GM12878 (cell line): ENCODE measurements at regions not wholly inside any gene's neighbourhood (a gene's known extent, or its start where the extent isn't known, plus 50 kb on each side); places are given as distances from the start of the nearest gene placed in this dataset.

Source experiments
- ATAC-seq: fragments of 200-7000 bp; cut with Tn5 transposase; 3 replicates; pipeline ENCODE4 v1.9.1; 2020; ENCODE audit warnings: mild to moderate bottlenecking, moderate library complexity
- BruUV-seq: library from RNA; stranded (reverse); fragments of 400-500 nt; replicated peaks from 2 replicates; lab custom pipeline; 2021; lab: Mats Ljungman, UMichigan
- CTCF ChIA-PET: fragments of 300-600 bp; sonication (Branson Sonifier 250); formaldehyde crosslinking; extraction: SDS; loops from one replicate; lab custom pipeline; 2021; ENCODE audit warnings: inconsistent platforms; lab: Yijun Ruan, JAX
- POLR2A ChIA-PET: fragments of 350-600 bp; formaldehyde crosslinking; extraction: SDS; loops from one replicate; lab custom pipeline; 2021; ENCODE audit warnings: inconsistent platforms; lab: Charles Lee
- RAD21 ChIA-PET: fragments of 300-600 bp; sonication (Branson Sonifier 250); formaldehyde crosslinking; loops from one replicate; lab custom pipeline; 2023; ENCODE audit warnings: antibody characterized with exemption; ENCODE audit not compliant: unreplicated experiment; lab: Charles Lee
- SMC1A ChIA-PET: fragments of 300-600 bp; sonication (Branson Sonifier 250); formaldehyde crosslinking; loops from one replicate; lab custom pipeline; 2023; ENCODE audit not compliant: unreplicated experiment, uncharacterized antibody; lab: Charles Lee
- DNase-seq: peaks from one replicate; pipeline ENCODE4 v3.0.0-alpha.2; 2011; ENCODE audit warnings: low read depth, low spot score
- FAIRE-seq: peaks from 3 replicates; lab custom pipeline; 2011; peaks lifted over from hg19 to GRCh38; lab: Jason Lieb, UNC
- H2AFZ ChIP-seq: 2 replicates; pipeline ENCODE4 v1.6.0; 2011; ENCODE audit warnings: low read depth, low read length, control low read depth; ENCODE audit not compliant: control insufficient read depth
- H3K27ac ChIP-seq: 2 replicates; pipeline ENCODE4 v1.5.1; 2011; ENCODE audit warnings: control low read depth; ENCODE audit not compliant: control insufficient read depth, insufficient read depth
- H3K27me3 ChIP-seq, 2 experiments: replicated peaks in 1 of 2; 2 replicates each; pipeline versions ENCODE4 v1.6.0 to v1.6.1; 2011; ENCODE audit warnings: low read length in 1 of 2; ENCODE audit not compliant: control insufficient read depth in 2 of 2, insufficient read depth in 2 of 2
- H3K36me3 ChIP-seq, 2 experiments: 2 replicates each; pipeline ENCODE4 v1.5.1; 2011; ENCODE audit warnings: low read length in 1 of 2; ENCODE audit not compliant: control insufficient read depth in 2 of 2, insufficient read depth in 2 of 2
- H3K4me1 ChIP-seq: 2 replicates; pipeline ENCODE4 v1.6.1; 2011; ENCODE audit warnings: mild to moderate bottlenecking, low read length, moderate library complexity, mixed read lengths; ENCODE audit not compliant: control insufficient read depth, insufficient read depth
- H3K4me2 ChIP-seq: 2 replicates; pipeline ENCODE4 v1.6.0; 2011; ENCODE audit warnings: control low read depth; ENCODE audit not compliant: control insufficient read depth, insufficient read depth
- H3K4me3 ChIP-seq: fragments of 200-600 bp; sonication (generic); 2 replicates; pipeline ENCODE4 v1.5.1; 2016
- H3K79me2 ChIP-seq: 2 replicates; pipeline ENCODE4 v1.6.0; 2011; ENCODE audit warnings: low read length; ENCODE audit not compliant: control insufficient read depth, insufficient read depth
- H3K9ac ChIP-seq: 2 replicates; pipeline ENCODE4 v1.8.0; 2011; ENCODE audit warnings: low read length, control low read depth, mixed read lengths; ENCODE audit not compliant: control insufficient read depth, insufficient read depth
- H3K9me3 ChIP-seq: replicated peaks from 3 replicates; pipeline ENCODE4 v1.5.1; 2011; ENCODE audit warnings: mild to moderate bottlenecking, low read length; ENCODE audit not compliant: control insufficient read depth, insufficient read depth
- H4K20me1 ChIP-seq: 2 replicates; pipeline ENCODE4 v1.6.0; 2011; ENCODE audit not compliant: control insufficient read depth, insufficient read depth
- CBX3 ChIP-seq: fragments of 200-600 bp; sonication (generic); IDR thresholded peaks from 2 replicates; pipeline ENCODE4 v1.6.1; 2016; ENCODE audit warnings: low read depth, borderline replicate concordance
- EED ChIP-seq: sonication (generic); IDR thresholded peaks from 2 replicates; pipeline ENCODE4 v1.6.1; 2016; ENCODE audit warnings: antibody characterized with exemption, low read depth
- MYC ChIP-seq: IDR thresholded peaks from 2 replicates; pipeline ENCODE4 v1.6.1; 2011; ENCODE audit warnings: mild to moderate bottlenecking, low read length, moderate library complexity, inconsistent platforms; ENCODE audit not compliant: insufficient read depth, insufficient replicate concordance, insufficient read length, severe bottlenecking
- PAX5 ChIP-seq: IDR thresholded peaks from 2 replicates; pipeline ENCODE4 v1.6.1; 2011; ENCODE audit warnings: low read depth, low read length, borderline replicate concordance
- RAD21 ChIP-seq: IDR thresholded peaks from 2 replicates; pipeline ENCODE4 v1.6.1; 2011; ENCODE audit warnings: mild to moderate bottlenecking, low read depth, low read length, moderate library complexity; ENCODE audit not compliant: insufficient read depth
- RUNX3 ChIP-seq: IDR thresholded peaks from 2 replicates; pipeline ENCODE4 v1.6.1; 2012; ENCODE audit warnings: low read length, inconsistent platforms
- SRF ChIP-seq, 2 experiments: IDR thresholded peaks; 2 replicates each; pipeline ENCODE4 v1.6.1; 2011; ENCODE audit warnings: low read depth in 2 of 2, low read length in 2 of 2, mild to moderate bottlenecking in 1 of 2, moderate library complexity in 1 of 2
- ZNF384 ChIP-seq: IDR thresholded peaks from 2 replicates; pipeline ENCODE4 v1.6.1; 2012; ENCODE audit warnings: low read depth, mild to moderate bottlenecking, low read length, improper control_type of control experiment, borderline replicate concordance
- WGBS: methylation state at CpG from one replicate; pipeline ENCODE4 v1.1.6; 2016; ENCODE audit warnings: low lambda C conversion rate; ENCODE audit not compliant: insufficient replicate concordance, insufficient coverage; ENCODE audit errors: missing lambda C conversion rate; 5-methylcytosine and 5-hydroxymethylcytosine counted together
- in situ Hi-C: fragments of 300-500 bp; cut with MboI; formaldehyde crosslinking; loops from 9 replicates; pipeline ENCODE4 v1.14.3; 2018; ENCODE audit warnings: mixed read lengths
- intact Hi-C: fragments of 100-400 bp; cut with micrococcal nuclease; formaldehyde crosslinking; loops from one replicate; pipeline ENCODE4 v1.14.2; 2022; ENCODE audit not compliant: unreplicated experiment
- TF ChIP-seq, protein P1 (sequence below): fragments of 450-650 bp; IDR thresholded peaks from 2 replicates; pipeline ENCODE4 v1.6.1; 2017; ENCODE audit warnings: mild to moderate bottlenecking, moderate library complexity
- TF ChIP-seq, protein P2 (sequence below): fragments of 450-650 bp; IDR thresholded peaks from 2 replicates; pipeline ENCODE4 v1.6.1; 2017; ENCODE audit warnings: mild to moderate bottlenecking, moderate library complexity
- TF ChIP-seq, protein P3 (sequence below): IDR thresholded peaks from 2 replicates; pipeline ENCODE4 v1.6.1; 2012; ENCODE audit warnings: low read length, inconsistent platforms

DNA sequence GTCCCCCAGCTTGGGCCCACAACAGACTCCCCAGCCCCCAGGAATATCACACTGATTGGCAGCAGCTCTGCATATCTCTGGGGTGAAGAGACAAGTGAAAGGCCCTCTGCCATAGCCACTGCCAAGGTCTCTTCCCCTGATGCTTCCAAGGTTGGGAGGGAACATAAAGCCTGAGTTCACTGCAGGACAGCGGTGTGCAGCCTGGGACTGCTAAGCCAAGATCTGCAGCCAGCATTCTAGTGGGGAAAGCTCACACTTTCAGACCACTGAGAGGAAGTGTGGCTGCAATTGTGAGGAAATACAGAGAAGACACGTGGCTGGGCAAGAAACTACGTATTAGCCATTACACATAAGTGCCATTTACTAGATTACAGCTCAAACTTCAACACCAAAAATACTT is 100.7 kb downstream of the MAIP1 start:
- ChIA-PET POLR2A (no interaction called here), SMC1A (interaction anchor here (0.8 kb wide), 1 partner anchor 12 kb away, joined by 3 read pairs; no protein-coding TSS in a partner anchor), RAD21 (no interaction called here), CTCF (interaction anchor here (0.7 kb wide), 1 partner anchor 426 kb away, joined by 3 read pairs; no protein-coding TSS in a partner anchor)
- Histone ChIP-seq H3K36me3 (no peaks in the 10 kb centered on the region), H3K27me3 (no peaks in the 10 kb centered on the region), H3K9ac (no peak overlapping the region), H3K4me1 (no peaks in the 10 kb centered on the region), H3K27ac (no peak overlapping the region), H3K4me3 (no peak overlapping the region), H3K9me3 (no peaks in the 10 kb centered on the region), H4K20me1 (no peaks in the 10 kb centered on the region), H3K79me2 (no peaks in the 10 kb centered on the region), H2AFZ (no peak overlapping the region), H3K4me2 (no peak overlapping the region)
- no TSS peak for BruUV-seq
- DNase-seq (no peak), FAIRE-seq (no peak), ATAC-seq (no peak)
- intact Hi-C loops: no loop called here
- WGBS: 26% methylated on average over 3 of the region's 3 CpGs
- in situ Hi-C loops: no loop called here
- TF ChIP-seq RAD21 (no peak), PAX5 (no peak), EED (no peak), RUNX3 (no peak), MYC (no peak), ZNF384 (no peak), CBX3 (no peak), SRF (IDR thresholded peaks at IDR 0.05; ENCODE audit: low read depth in 2 of 2, low read length in 2 of 2) (no peak)
- TF ChIP-seq, protein P1, sequence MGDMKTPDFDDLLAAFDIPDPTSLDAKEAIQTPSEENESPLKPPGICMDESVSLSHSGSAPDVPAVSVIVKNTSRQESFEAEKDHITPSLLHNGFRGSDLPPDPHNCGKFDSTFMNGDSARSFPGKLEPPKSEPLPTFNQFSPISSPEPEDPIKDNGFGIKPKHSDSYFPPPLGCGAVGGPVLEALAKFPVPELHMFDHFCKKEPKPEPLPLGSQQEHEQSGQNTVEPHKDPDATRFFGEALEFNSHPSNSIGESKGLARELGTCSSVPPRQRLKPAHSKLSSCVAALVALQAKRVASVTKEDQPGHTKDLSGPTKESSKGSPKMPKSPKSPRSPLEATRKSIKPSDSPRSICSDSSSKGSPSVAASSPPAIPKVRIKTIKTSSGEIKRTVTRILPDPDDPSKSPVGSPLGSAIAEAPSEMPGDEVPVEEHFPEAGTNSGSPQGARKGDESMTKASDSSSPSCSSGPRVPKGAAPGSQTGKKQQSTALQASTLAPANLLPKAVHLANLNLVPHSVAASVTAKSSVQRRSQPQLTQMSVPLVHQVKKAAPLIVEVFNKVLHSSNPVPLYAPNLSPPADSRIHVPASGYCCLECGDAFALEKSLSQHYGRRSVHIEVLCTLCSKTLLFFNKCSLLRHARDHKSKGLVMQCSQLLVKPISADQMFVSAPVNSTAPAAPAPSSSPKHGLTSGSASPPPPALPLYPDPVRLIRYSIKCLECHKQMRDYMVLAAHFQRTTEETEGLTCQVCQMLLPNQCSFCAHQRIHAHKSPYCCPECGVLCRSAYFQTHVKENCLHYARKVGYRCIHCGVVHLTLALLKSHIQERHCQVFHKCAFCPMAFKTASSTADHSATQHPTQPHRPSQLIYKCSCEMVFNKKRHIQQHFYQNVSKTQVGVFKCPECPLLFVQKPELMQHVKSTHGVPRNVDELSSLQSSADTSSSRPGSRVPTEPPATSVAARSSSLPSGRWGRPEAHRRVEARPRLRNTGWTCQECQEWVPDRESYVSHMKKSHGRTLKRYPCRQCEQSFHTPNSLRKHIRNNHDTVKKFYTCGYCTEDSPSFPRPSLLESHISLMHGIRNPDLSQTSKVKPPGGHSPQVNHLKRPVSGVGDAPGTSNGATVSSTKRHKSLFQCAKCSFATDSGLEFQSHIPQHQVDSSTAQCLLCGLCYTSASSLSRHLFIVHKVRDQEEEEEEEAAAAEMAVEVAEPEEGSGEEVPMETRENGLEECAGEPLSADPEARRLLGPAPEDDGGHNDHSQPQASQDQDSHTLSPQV: no peak
- TF ChIP-seq, protein P2, sequence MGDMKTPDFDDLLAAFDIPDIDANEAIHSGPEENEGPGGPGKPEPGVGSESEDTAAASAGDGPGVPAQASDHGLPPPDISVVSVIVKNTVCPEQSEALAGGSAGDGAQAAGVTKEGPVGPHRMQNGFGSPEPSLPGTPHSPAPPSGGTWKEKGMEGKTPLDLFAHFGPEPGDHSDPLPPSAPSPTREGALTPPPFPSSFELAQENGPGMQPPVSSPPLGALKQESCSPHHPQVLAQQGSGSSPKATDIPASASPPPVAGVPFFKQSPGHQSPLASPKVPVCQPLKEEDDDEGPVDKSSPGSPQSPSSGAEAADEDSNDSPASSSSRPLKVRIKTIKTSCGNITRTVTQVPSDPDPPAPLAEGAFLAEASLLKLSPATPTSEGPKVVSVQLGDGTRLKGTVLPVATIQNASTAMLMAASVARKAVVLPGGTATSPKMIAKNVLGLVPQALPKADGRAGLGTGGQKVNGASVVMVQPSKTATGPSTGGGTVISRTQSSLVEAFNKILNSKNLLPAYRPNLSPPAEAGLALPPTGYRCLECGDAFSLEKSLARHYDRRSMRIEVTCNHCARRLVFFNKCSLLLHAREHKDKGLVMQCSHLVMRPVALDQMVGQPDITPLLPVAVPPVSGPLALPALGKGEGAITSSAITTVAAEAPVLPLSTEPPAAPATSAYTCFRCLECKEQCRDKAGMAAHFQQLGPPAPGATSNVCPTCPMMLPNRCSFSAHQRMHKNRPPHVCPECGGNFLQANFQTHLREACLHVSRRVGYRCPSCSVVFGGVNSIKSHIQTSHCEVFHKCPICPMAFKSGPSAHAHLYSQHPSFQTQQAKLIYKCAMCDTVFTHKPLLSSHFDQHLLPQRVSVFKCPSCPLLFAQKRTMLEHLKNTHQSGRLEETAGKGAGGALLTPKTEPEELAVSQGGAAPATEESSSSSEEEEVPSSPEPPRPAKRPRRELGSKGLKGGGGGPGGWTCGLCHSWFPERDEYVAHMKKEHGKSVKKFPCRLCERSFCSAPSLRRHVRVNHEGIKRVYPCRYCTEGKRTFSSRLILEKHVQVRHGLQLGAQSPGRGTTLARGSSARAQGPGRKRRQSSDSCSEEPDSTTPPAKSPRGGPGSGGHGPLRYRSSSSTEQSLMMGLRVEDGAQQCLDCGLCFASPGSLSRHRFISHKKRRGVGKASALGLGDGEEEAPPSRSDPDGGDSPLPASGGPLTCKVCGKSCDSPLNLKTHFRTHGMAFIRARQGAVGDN: no peak
- TF ChIP-seq, protein P3, sequence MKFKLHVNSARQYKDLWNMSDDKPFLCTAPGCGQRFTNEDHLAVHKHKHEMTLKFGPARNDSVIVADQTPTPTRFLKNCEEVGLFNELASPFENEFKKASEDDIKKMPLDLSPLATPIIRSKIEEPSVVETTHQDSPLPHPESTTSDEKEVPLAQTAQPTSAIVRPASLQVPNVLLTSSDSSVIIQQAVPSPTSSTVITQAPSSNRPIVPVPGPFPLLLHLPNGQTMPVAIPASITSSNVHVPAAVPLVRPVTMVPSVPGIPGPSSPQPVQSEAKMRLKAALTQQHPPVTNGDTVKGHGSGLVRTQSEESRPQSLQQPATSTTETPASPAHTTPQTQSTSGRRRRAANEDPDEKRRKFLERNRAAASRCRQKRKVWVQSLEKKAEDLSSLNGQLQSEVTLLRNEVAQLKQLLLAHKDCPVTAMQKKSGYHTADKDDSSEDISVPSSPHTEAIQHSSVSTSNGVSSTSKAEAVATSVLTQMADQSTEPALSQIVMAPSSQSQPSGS: no peak
